Body of pancreas (tissue), 4 donors: ENCODE measurements at regions not wholly inside any gene's neighbourhood (a gene's known extent, or its start where the extent isn't known, plus 50 kb on each side); places are given as distances from the start of the nearest gene placed in this dataset.

Experiments used
- ATAC-seq: fragments of 150-250 bp; one replicate; pipeline ENCODE4 v1.9.1; 2016
- DNase-seq, 4 donors: peaks; one replicate each; pipeline ENCODE4 v3.0.0-alpha.2; 2019
- H3K27ac ChIP-seq, 4 donors: fragments of 200-600 bp; sonication (generic); 1 replicate in 3 of 4; 2 replicates in 1 of 4; pipeline versions ENCODE4 v1.5.1 to v1.6.1; 2016 to 2019; ENCODE audit warnings: mild to moderate bottlenecking in 1 of 4, mixed read lengths in 1 of 4, moderate library complexity in 1 of 4
- H3K27me3 ChIP-seq, 2 donors: fragments of 200-600 bp; sonication (generic); one replicate each; pipeline ENCODE4 v1.6.0; 2016; ENCODE audit warnings: mild to moderate bottlenecking in 1 of 2
- H3K36me3 ChIP-seq, 2 donors: fragments of 200-600 bp; sonication (generic); replicated peaks in 1 of 2; 2 replicates each; pipeline ENCODE4 v1.5.1; 2016; ENCODE audit warnings: low read depth in 2 of 2; ENCODE audit not compliant: insufficient read depth in 1 of 2
- H3K4me1 ChIP-seq: fragments of 200-600 bp; sonication (generic); one replicate; pipeline ENCODE4 v1.6.0; 2016
- H3K4me3 ChIP-seq, 2 donors: fragments of 200-600 bp; sonication (generic); 1 replicate in 1 of 2; 2 replicates in 1 of 2; pipeline ENCODE4 v1.5.1; 2016 to 2019
- H3K9me3 ChIP-seq, 3 donors: fragments of 200-600 bp; sonication (generic); 1 replicate in 2 of 3; 2 replicates in 1 of 3; pipeline ENCODE4 v1.5.1; 2016
- POLR2A ChIP-seq, 3 donors: fragments of 450-650 bp; IDR thresholded peaks; one replicate each; pipeline ENCODE4 v1.6.1; 2016; ENCODE audit warnings: antibody characterized with exemption in 3 of 3, mild to moderate bottlenecking in 2 of 3
- WGBS, 2 donors: methylation state at CpG; one replicate each; pipeline ENCODE4 v1.1.5; 2017; 5-methylcytosine and 5-hydroxymethylcytosine counted together
- intact Hi-C: fragments of 100-400 bp; cut with DNase I; formaldehyde crosslinking; loops from one replicate; pipeline ENCODE4 v1.15.1; 2023
- TF ChIP-seq, protein P1 (sequence below), 7 experiments: fragments of 450-650 bp in 4 of 7; fragments of 200-600 bp in 3 of 7; sonication (generic) in 3 of 7; IDR thresholded peaks; one replicate each; pipeline ENCODE4 v1.5.1; 2016 to 2019; ENCODE audit warnings: antibody characterized with exemption in 7 of 7

DNA sequence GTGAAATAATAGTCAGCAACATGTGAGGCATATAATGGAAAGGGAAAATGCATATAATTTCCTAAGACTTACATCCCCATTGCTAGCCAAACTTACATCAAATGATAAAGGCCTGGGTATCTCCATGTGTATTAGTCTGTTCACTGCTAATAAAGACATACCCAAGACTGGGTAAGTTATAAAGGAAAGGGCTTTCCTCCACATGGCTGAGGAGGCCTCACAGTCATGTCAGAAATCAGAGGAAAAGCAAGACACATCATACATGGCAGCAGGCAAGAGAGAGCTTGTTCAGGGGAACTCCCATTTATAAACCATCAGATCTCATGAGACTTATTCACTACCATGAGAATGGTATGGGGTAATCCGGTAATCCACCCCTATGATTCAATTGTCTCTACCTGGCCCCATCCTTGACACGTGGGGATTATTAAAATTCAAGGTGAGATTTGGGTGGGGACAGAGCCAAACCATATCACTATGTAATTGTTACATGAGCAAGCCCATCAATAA lies 161.5 kb upstream of the SAMSN1 start:
- Histone ChIP-seq H3K36me3 (no peaks in the 10 kb centered on the region), H3K9me3 (peaks cover 0 to 3% (median 0%) of the 10 kb centered on the region in 3 donors), H3K27ac (no peak overlapping the region), H3K4me1 (no peaks in the 10 kb centered on the region), H3K27me3 (no peaks in the 10 kb centered on the region), H3K4me3 (no peak overlapping the region)
- ATAC-seq (no peak), DNase-seq (no peak)
- intact Hi-C loops: no loop called here
- no peak for TF ChIP-seq POLR2A (IDR thresholded peaks at IDR 0.05)
- TF ChIP-seq, protein P1, sequence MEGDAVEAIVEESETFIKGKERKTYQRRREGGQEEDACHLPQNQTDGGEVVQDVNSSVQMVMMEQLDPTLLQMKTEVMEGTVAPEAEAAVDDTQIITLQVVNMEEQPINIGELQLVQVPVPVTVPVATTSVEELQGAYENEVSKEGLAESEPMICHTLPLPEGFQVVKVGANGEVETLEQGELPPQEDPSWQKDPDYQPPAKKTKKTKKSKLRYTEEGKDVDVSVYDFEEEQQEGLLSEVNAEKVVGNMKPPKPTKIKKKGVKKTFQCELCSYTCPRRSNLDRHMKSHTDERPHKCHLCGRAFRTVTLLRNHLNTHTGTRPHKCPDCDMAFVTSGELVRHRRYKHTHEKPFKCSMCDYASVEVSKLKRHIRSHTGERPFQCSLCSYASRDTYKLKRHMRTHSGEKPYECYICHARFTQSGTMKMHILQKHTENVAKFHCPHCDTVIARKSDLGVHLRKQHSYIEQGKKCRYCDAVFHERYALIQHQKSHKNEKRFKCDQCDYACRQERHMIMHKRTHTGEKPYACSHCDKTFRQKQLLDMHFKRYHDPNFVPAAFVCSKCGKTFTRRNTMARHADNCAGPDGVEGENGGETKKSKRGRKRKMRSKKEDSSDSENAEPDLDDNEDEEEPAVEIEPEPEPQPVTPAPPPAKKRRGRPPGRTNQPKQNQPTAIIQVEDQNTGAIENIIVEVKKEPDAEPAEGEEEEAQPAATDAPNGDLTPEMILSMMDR (IDR thresholded peaks at IDR 0.05): no peak
- WGBS, 2 donors: 29 to 53% methylated on average over 2 of the region's 2 CpGs

DNA sequence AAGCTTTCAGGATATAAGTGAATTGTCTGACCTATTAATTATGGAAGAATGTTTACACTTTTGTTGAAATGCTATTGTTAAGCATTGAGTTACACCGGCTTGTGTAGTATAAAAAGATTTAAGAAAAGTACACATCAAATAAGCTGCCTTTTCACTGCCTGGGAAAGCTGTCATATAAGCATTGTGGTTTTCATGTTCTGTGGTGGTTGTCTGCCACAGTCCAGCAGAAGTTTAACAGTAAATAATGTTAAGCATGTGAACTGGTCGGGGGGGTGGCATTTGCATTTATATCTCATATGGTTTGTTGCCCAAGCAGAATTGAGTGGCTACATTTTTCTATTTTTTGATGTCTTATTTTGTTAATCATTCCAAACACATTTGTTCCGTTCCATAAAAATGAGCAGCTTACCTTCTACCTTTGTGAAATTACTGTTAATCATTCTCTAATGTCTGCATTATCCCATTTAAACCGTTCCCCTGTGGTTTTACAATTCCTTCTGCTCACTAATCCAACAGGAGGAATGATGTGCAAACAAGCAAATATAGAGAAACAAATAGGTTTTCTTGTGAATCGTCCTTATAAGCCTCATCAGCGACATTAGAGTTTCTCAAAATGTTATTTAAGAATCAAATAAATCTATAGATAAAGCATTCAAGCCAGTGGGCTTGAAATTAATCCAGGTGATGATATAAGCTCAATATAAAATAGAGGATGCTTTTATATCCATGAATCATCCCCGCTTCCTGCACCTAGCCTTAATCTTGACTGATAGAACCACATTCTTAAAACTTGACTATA lies 160.8 kb upstream of the SAMSN1 start:
- no peaks in the 10 kb centered on the region for H3K27me3 ChIP-seq
- ATAC-seq (no peak), DNase-seq (no peak)
- H3K36me3 ChIP-seq: no peaks in the 10 kb centered on the region
- H3K4me1 ChIP-seq: no peaks in the 10 kb centered on the region
- no peak overlapping the region for H3K27ac ChIP-seq
- no peaks in the 10 kb centered on the region for H3K9me3 ChIP-seq
- WGBS, 2 donors: 45 to 48% methylated on average over 7 of the region's 7 CpGs
- TF ChIP-seq, protein P1 (IDR thresholded peaks at IDR 0.05): no peak
- TF ChIP-seq POLR2A (IDR thresholded peaks at IDR 0.05): no peak
- intact Hi-C loops: no loop called here
- no peak overlapping the region for H3K4me3 ChIP-seq

DNA sequence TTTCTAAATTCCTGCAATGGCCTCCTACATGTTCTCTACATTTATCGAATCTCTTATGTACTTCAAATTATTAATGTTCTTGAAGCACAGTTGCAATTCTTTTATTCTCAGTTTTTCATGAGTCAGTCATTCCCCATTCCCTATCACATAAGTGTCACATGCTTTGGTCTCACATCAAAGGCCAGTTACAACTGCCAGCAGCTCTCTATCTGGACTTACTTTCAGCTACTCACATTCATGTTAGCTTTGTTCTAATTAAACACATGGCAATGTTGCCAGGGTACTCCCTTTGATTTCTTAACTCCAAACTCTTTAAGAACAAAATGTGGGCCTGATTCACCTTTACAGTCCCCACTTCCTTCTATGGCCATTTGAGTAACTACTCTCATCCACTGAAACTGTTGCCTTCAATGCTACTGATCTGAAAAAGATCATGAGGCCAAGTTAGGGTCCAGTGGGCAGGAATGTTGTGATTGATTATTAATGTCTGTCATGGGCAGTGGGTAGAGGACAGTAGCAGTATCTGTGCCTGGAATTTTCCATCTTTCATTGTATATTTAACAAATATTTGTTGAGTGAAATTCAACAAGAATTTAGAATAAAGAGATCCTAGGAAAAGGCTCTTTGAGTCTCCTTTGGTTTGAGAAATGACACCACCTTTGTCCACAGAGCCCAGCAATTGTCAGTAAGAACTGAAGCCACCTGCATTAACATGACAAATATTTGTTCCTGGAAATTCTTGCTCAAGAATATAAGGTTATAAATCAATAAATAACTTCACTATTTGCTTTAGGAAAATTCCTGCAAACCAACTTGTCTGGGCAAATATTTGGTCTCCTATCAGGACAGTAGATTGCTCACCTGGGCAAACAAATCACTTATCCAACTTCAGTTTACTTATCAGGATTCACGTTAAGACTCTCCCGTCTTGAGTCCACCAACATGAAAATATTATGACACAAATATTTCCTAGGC lies 153.6 kb upstream of the SAMSN1 start:
- H3K9me3 ChIP-seq: no peaks in the 10 kb centered on the region
- WGBS, 2 donors: 20 to 29% methylated on average over 3 of the region's 3 CpGs
- intact Hi-C loops: no loop called here
- H3K4me1 ChIP-seq: peaks cover 26% of the 10 kb centered on the region
- DNase-seq (peak; percentile 41 to 73 (median 69)), ATAC-seq (peak; percentile 96)
- H3K27me3 ChIP-seq: no peaks in the 10 kb centered on the region
- no peaks in the 10 kb centered on the region for H3K36me3 ChIP-seq
- peak overlapping the region in 3 of 4 donors; percentile 20 to 76 (median 71) for H3K27ac ChIP-seq
- H3K4me3 ChIP-seq: no peak overlapping the region
- TF ChIP-seq POLR2A (IDR thresholded peaks at IDR 0.05): no peak
- TF ChIP-seq, protein P1 (IDR thresholded peaks at IDR 0.05): no peak

DNA sequence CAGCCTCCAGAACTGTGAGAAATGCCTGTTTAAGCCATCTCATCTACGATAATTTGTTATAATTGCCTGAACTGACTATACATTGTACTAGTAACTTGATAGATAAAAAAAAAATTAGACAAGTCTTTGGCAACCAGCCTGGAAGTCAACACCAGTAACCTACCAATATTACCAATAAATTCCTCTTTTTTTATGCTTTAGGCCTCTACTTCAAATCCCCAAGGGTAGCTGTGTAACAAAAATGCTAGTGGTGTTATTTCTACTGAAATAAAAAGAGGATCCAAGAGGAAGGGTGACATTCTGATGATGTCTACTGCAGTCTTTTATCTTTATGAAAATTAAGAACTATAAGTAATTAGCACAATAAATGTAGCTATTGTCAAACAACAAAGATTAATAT lies 151.7 kb upstream of the SAMSN1 start:
- Histone ChIP-seq H3K4me3 (no peak overlapping the region), H3K9me3 (no peaks in the 10 kb centered on the region), H3K36me3 (no peaks in the 10 kb centered on the region), H3K27ac (no peak overlapping the region), H3K27me3 (no peaks in the 10 kb centered on the region), H3K4me1 (peaks cover 26% of the 10 kb centered on the region)
- ATAC-seq: no peak
- intact Hi-C loops: no loop called here
- TF ChIP-seq, protein P1 (IDR thresholded peaks at IDR 0.05): no peak
- no peak for TF ChIP-seq POLR2A (IDR thresholded peaks at IDR 0.05)
- WGBS, 2 donors: 64 to 85% methylated on average over 1 of the region's 1 CpG
- no peak for DNase-seq
